ENCODE measurements at regions not wholly inside any gene's neighbourhood (a gene's known extent, or its start where the extent isn't known, plus 50 kb on each side); places are given as distances from the start of the nearest gene placed in this dataset.

DNA sequence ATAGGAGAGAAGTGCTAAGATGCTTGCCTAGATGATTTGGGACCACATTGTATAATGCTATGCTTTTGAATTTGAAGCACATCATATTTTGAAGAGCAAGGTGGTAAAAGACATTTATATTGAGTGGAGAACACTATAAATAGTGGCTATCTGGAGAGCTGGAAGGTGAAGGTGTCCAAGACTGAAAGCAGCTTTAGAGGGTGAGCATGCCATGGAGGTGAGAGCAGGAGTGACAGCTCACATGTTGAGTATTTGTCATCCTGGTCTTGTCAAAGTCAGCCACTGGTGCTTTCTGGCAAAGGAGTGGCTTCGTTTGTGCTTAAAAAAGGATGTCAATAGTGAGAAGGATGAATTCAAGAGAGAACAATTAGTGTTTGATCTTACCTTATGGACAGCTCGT, 225.9 kb downstream of the COG6 start:
- TF ChIP-seq CTCF (conservative IDR thresholded peaks at IDR 0.05; ENCODE audit: low read length), result no peak
- no peak overlapping the region for H3K4me3 ChIP-seq (ENCODE audit: low read length)
- no peak for DNase-seq (ENCODE audit: low read depth)

DNA sequence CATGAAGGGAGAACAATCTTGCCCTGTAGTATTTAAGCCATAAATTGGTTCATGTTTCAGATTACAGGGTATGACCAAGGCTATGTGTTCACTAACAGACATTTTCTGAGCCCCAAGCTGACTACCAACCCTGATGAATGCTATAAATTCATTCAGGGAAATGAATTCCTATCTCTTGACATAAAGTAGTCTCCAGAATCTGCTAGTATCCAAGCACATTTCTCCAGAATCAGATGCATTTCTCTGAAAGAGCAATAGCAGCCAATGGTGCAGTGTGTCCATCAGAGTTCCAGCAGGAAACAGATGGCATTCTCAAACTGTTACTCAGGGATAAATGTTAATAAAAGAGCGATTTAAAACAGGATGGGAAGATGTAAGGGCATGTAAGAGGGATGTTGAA, 226.4 kb downstream of the COG6 start:
- no peak overlapping the region for H3K4me3 ChIP-seq (ENCODE audit: low read length)
- peak; percentile 80 for DNase-seq (ENCODE audit: low read depth)
- no peak for TF ChIP-seq CTCF (conservative IDR thresholded peaks at IDR 0.05; ENCODE audit: low read length)

DNA sequence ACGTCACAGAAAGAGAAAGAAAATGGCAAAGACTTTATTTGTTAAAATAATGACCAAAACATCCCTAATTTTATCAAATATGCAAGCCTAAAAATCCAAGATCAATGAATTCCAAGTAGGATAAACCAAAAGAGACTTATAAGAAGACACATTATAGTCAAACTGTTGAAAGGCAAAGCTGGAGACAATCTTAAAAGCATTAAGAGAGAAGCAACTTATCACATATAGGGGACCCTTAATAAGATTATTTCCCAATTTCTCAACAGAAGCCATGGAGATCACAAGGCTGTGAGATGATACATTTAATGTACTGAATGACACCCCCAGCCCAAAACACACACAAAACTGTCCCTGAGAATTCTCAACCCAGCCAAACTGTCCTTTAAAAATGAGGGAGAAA, 228.7 kb downstream of the COG6 start:
- TF ChIP-seq CTCF (conservative IDR thresholded peaks at IDR 0.05; ENCODE audit: low read length), result no peak
- no peak for DNase-seq (ENCODE audit: low read depth)
- H3K4me3 ChIP-seq (ENCODE audit: low read length), result no peak overlapping the region

GRCh38 chr13:39886336-39886735, 230.9 kb downstream of the COG6 start:
- no peak overlapping the region for H3K4me3 ChIP-seq (ENCODE audit: low read length)
- TF ChIP-seq CTCF (conservative IDR thresholded peaks at IDR 0.05; ENCODE audit: low read length), result no peak
- DNase-seq (ENCODE audit: low read depth), result peak; percentile 63

DNA sequence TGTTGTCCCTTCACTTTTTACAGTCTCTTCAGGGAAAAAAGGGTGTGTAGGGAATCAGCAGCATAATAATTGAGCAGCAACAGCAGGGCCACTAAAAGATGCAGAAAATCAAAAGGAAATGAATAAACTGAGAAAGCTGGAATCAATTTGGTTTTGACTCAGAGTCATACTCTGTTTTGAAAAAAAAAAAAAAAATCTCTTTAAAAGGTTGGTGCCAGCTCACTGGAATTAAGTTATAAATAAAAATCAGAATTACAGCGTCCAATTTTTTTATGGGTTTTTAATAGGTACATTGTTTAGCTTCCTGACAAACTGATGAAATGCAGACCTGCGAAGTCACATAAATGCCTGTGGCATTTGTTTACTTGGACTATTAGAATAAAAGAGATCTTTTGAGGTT, 231.9 kb downstream of the COG6 start:
- peak; percentile 80 for DNase-seq (ENCODE audit: low read depth)
- TF ChIP-seq CTCF (conservative IDR thresholded peaks at IDR 0.05; ENCODE audit: low read length), result no peak
- H3K4me3 ChIP-seq (ENCODE audit: low read length), result no peak overlapping the region

- no peak overlapping the region for H3K4me3 ChIP-seq (ENCODE audit: low read length)
- no peak for TF ChIP-seq CTCF (conservative IDR thresholded peaks at IDR 0.05; ENCODE audit: low read length)
- DNase-seq (ENCODE audit: low read depth), result peak; percentile 16
Observed at GRCh38 chr13:39888865-39889810, 233.7 kb downstream of the COG6 start.

DNA sequence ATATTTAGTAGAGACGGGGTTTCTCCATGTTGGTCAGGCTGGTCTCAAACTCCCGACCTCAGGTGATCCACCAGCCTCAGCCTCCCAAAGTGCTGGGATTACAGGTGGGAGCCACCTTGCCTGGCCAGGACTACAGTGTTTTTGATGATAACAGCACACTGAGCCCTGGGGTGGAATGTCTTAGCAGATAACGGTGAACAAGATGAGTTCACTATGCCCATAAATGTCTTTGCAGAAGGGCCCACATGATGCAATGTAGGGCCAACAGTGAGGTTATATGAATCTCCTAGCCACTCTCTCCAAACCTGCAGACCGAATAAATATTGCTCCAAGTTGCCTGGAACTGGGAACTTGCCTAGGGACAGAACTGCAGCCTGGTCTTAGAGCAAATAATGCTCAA, 235.1 kb downstream of the COG6 start:
- no peak for TF ChIP-seq CTCF (conservative IDR thresholded peaks at IDR 0.05; ENCODE audit: low read length)
- H3K4me3 ChIP-seq (ENCODE audit: low read length), result no peak overlapping the region
- no peak for DNase-seq (ENCODE audit: low read depth)

Measured in AG10803 (cell line).